GM19043 (cell line): ENCODE measurements at regions not wholly inside any gene's neighbourhood (a gene's known extent, or its start where the extent isn't known, plus 50 kb on each side); places are given as distances from the start of the nearest gene placed in this dataset.

Experiments used
- ATAC-seq: cut with Tn5 transposase; IDR thresholded peaks from one replicate; pipeline ENCODE4 v1.9.1; 2021; ENCODE audit warnings: low read depth; ENCODE audit not compliant: unreplicated experiment

DNA sequence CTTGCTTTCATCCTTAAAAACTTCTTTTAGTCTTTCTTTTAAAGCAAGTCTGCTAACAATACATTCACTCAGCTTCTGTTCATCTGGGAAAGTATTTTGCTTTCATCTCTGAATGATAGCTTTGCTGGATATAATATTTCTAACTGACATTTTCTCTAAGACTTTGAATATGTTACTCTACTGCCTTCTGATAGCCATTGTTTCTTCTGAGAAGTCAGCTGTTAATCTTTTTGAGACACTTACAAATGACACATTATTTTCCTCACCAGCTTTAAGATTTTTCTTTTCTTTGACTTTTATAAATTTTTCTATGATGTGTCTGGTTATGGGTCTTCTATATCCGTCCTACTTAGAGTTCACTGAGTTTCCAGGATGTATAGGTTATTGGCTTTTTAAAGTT, 643.1 kb downstream of the KCNA4 start:
- ATAC-seq = no peak

DNA sequence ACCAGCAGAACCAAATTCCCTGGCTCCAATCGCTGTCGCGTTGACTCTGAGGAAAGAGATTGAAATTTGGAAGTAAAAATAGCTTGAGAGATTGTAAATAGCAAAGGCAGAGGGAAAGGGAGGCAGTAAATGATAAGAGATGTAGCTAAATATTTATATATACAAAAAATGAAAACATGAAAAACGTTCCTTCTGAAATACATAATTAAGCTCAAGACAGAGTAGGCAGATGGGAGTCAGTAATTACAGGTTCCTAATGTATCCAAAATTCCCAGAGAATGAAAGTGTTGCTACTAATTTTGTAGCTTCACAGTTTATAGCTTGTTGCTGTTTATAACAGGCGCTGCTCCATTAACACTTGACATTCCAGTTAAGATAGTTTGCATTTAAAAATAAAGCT, 648.7 kb downstream of the KCNA4 start:
- no peak for ATAC-seq

DNA sequence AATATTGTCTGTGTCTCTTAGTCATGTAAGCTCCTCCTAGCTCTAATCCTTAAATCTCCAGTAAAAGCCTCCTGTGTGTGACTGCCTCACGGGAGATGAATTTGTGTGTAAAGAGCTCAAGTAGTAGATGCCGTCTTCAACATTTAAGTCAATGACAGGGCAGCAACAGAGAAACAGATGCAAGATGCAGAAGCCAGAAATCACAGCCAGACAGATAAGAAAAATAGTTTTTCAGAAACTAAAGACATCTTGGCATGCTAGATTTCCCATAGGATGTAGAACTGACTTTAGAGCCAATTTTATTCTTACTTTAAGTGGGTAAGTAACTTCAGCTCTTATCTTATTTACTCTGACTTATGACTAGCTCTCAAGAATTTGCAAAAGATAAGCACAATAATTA, 652.8 kb downstream of the KCNA4 start:
- ATAC-seq = no peak

DNA sequence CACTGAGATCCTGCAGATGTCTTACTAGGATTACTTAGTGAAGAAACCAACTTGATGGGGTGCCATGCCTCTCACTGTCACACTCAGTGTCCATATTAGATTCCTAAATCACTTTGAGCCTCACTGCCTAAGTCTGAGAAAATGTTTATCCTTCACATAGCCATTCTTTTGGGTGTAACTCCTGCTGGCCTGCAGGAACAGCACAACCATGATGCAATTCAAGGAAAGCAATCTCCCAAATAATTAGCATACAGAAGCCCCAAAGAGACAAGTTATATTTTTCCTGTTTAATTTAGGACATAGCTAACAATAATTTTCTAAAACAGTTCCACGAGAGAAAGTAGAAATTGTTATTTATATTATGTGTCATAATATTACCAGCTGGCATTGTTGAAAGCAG, 655.5 kb downstream of the KCNA4 start:
- no peak for ATAC-seq

DNA sequence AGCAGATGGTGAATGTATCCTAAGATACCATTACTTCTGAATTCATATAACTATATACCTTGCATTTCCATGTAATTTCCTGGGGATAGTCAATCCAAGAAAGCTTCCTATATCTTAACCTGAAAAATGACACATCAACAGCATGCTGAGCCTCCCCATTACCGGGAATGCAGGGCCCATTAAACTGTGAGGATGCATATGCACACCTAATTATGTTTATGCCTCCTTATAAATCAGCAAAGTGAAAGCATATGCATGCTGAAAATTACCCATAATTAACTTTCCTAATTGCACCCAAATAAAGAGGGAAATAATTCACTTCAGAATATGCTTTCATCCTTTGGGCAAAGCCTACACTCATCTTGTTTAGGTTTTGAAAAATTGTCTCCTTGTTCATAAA, 663.0 kb downstream of the KCNA4 start:
- no peak for ATAC-seq

DNA sequence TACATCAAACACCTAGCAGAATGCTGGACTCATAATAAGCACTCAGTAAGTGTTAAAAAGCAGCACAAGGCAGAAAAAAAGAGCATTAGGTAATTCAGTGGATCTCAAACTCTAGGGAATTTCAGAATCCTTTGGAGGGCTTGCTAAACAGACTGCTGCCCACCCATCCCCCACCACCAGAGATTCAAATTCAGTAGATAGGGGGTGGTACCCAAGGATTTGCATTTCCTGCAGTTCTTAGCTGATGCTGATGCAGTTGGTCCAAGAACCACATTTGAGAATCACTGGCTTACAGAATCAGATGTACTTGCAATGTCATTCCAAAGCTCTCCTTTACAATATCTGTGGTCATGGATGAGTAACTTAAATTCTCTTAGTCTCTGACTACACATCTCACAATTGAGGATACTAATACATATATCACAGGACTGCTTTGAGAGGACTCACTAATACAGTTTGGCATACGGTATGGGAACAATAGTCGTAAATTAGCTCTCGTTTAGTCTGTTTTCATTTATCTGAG, 664.5 kb downstream of the KCNA4 start:
- ATAC-seq = no peak

DNA sequence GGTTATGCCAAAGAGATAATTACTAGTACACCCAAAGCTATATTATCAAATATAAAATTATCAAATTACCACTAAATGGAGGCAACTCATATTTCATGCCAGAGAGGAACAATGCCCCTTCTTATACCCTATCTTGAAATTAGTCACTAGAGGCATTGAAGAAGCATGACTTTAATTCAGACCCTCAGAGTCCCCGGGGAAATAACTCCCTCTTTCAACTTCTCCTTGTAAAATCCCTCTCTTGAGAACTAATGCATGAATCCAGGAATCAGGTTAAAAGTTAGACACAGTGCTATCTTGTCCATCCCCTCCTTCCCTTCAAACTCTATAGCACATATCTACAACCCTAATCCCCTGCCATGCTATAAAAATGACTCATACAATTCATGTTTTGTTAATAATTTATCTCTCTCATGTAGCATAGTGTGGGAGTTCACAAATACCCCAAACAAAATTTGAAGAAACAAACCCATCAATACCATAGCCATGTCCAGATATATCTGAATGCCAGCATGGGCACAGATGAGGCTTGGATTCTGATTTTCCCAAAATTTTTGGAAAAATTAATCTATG, 665.4 kb downstream of the KCNA4 start:
- no peak for ATAC-seq

DNA sequence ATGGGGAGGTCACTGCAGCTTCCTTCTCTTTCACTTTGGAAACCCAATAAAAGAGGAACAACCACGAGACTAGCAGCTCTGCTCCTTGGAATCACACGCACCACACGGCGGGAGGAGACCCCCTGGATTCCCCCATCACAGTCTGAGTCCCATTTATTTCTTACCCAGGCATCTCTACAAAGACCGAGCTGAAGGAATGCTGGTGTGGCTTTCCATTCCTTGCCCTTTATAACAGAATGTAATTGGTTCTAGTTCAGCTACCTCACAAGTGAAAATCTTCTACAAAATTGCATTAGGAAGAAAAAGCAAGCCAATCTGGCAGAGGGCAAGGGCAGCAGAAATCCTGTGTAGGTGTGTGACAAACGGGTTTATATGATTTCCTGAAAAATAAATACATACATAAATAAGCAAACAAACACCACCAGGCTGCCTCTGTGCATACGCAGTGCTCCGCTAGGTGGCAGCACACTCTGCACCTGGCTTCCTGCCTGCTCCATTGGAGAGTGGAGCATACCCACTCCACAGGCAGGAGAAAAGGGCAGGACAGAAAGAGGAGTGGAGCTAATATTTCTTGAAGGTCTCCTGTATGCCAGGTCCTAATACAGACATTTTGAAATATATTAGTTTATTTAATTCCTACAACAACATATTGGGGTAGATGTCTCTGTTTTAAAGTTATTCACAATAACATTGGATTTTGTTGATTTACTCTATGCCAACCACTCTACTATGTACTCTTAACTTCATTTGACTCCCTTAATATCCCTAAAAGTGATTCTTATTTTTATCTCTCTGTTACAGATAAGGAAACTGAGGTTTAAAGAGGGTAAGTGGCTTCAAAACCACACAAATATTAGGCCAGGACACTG, 673.1 kb downstream of the KCNA4 start:
- peak; percentile 98 for ATAC-seq

DNA sequence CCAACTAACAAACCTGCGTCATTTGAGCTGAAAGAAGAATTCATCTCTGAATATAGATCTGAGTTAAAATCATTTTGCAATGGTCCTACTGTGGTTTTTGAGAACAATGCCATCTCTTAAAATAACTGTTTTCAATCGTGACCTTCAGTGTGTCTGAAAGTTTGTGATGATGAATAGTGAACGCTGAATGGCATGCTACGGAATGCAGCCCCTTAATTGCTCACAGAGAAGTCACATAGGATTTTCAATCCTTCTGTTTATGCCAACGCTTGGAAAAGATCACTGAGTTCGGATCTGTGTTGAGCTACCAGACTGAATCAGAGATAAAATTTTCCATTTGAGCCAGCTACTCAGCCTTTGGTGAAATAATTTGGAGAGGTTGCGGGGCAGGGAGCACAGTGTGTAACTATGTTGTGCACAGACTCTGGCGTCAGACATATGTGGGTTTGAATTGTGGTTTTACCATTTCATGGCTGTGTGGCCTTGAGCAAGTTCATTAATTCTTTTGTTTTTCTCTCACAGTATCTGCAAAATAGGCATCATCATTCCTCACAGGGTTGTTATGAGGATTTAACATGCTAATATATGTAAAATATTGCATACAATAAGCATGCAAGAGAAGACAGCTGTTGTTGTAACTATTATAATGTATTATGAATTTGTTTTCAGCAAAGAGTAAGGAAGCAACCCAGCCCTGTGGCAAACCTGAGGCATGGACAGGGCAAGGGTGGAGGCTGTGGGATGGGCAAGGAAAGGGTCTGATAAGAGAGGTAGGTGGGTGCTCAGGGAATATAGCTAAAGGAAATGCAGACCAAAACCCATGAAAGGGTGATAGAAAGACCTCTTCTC, 679.9 kb downstream of the KCNA4 start:
- ATAC-seq = no peak

DNA sequence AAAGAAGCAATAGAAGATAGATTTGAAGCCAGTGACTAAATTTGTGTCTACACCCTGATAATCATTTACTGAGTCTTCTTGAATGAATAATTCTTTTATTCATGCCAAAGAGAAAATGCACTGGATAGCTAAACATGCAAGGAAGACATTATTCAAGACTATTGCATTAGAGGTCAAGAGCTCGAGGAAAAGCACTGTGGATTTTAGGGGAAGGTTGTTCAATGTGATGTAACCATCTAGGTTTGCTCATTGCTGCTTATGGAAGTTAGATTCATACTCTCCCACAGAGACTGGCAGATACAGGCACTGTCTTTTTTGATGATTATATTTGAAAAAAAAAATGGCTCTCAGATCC, 682.1 kb downstream of the KCNA4 start:
- no peak for ATAC-seq

DNA sequence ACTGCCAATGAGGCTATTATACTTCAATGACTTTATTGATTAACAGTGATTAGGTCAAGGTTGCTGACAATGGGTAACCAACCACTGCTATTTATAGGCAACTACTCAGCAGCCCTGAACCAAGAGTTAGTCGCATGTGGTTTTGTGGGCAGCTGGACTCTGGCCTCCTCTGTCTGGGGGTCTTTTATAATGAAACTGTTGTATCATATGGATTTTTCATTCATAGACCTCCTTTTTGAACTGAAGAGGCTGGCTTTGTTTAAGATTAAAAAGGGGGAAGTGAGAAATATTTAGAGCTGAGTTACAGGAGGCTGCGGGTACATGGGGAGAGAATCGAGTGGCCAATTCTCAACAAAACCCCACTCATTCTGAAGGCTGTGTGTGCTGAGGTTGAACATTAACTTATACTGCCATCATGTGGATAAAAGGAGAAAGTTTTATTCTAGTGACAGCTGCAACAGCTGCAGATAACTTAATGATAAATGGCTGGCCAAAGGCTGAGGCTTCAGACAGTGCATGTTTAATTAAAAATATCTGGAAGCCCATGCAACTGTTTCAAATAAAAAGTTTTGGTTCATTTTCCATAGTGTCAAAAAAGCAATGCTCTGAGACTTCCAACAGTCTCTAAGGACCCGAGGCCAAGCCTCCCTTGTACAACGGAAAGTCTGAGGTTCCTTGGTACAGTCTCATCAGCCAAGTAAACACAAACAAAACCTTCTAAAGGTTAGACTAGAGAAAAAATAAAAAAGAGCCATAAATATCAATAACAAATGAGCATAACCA, 682.6 kb downstream of the KCNA4 start:
- ATAC-seq = peak; percentile 89

DNA sequence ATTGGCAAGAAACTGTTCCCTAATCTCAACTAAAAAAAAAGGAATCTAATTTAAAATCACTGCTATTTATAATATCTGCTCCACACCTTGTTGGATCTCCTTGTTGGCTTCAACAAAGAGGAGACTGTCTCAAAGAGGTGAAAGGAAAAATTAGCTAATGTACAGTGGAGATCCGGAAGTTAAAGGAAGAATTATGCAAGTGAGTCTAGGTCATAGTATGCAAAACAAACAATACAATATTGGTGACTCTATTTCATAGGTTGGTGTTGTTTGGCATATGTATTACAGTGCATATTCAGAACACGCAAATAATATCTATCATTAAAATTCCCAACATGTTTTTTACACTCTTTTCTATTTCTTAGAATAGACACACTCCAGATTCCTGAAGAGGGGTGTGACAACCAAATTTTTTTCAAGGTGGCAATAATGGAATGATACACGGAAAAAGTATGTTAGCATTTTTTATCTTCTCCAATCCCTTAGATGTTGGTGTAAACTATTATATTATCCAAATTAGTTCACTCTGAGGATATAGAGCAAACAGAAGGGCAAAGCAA, 685.3 kb downstream of the KCNA4 start:
- ATAC-seq = no peak

DNA sequence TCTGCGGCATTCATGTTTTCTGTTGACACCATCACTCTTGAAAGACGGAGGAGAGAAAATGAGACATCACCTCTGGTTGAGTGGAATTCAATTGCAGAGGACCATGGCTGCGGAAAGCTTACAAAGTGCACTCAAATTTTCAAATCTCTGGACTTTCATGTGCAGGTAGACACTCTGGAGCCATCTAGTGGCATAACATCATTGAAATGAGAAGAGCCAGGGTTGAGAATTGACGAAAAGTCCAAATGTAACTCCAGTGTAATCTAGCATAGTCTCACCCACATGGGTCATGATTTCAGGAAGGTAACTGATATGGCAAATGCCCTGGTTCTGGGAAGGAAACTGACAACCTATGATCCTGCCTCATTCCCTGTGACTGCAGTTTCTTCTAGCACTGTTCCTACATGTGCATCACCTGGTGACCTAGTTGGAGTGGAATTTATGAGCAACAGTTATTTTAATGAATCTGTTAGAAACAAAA, 687.8 kb downstream of the KCNA4 start:
- ATAC-seq = no peak

DNA sequence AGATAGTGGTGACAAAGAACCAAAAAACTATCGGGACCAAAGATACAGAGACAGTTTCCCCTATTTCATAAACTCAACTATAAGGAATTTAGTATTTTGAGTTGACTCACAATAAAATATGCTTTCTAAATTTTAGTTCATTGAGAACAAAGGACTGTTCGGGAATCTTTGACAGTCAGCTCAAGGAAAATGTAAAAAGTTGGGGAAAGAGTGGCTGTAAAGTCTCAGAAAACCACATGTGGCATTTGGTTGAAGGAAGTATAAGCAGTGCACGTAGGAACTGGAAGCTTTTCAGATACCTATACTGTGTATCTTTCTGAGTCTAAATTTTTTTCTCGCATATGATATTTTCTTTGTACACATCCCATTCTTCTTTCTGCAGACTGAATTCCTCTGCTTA, 688.9 kb downstream of the KCNA4 start:
- ATAC-seq = no peak

DNA sequence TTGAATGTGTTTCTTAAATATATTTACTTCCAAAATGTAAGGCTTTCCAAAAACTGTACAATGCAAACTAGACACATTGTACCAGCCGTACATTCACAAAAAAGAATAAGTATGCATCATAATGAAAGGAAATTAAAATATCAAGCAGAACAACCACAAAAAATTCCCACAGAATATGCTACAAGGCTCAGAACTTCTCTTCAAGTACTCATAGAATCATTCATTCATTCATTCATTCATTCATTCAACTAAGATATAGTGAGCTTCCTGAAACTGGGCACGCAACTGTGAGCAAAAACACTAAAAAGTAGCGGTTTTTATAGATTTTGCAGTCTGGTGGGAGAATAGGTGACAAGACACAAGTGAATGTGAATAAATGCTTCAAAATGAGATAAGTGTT, 690.1 kb downstream of the KCNA4 start:
- ATAC-seq = no peak

DNA sequence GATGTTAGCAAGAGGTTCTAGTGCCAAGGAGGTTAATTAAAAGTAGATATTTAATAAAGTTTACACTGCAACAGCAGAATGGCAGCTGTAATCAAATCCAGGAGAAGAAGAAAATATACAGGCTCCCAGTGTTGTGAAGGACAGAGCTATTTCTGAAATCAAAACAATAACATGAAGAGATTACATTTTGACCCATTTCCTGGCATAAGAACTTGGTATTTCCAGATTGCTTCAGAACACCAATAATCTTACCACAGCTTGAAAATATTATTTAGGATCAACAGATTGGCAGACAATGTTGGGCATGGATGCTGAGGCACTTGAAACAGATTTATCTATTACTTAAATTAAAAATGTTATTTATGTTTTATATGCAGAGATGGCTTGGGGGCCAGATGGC, 692.5 kb downstream of the KCNA4 start:
- ATAC-seq = no peak

DNA sequence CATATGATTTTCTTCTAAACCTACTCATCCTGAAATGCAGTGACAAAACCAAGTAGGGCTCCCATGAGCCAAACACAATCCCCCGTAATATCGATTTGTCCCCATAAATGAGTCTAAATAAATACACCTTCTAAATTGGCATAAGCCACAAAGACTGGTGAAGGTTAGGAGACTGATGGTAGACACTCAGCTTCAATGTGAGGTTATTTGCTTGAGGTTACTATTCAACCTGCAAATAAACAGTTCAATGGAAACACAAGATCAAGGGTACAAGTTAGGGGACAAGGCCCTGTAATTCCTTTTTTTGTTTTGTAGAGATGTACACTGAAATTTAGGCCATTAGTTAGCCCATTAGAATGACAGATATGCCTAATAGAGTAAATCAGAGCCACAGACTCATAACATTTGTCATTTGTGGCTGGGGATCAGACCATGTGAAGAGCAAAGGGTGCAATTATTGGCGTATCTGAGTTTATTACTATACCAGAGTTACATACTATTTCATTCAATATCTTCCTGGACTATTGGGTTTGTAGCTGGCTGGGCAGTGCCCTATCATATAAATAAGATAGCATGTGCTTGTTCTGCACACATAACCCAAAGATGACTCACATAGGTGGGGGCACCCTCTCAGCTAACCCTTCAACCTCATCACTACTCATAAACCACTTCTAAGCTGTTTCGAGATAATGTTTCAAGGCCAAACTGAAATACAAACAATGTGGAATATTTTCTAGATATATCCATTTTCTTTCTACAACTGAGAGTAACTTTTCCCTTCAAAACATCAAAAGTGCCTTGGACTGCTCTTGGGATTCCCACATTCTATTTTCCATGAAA, 695.3 kb downstream of the KCNA4 start:
- no peak for ATAC-seq

DNA sequence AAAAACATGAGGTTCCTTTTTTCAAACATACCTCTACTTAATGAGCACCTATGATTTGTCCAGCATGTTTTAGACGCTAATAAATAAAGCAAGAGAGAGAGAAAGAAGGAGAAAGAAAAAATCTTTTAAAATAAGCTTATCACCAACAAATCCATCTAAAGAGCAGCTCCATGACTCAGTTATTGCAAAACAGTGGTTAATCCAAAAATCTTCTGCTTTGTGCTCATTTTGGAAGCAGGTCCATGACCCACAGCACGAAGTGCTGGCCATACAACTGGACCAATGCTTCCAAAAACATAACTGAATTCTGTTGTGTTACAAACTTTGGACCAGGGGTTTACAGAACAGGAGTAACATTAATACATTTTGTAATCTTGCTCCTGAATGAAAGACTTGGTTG, 696.6 kb downstream of the KCNA4 start:
- ATAC-seq = no peak

DNA sequence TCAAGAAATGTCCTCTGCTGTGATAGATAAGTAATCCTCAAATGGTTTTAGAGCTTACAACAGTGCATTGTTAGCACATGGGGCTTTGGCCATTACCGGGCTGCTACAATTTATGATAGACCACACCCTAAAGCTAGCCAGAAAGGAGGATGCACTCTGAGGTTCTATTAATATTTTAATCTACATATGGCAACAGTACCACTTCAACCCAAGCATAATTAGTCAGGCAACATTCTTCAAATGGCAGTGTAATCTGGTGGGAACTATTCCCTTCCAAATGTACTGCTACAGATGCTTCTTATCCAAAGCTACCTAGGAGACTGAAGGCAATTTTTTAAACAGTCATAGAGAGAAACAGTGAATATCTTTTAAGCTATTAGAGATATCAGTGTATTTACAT, 697.6 kb downstream of the KCNA4 start:
- ATAC-seq = no peak
